Activated naive CD8-positive, alpha-beta T cell treated with anti-CD3 and anti-CD28 coated beads for 36 hours (primary cell): ENCODE measurements at regions not wholly inside any gene's neighbourhood (a gene's known extent, or its start where the extent isn't known, plus 50 kb on each side); places are given as distances from the start of the nearest gene placed in this dataset.

Experiments
- DNase-seq: peaks from one replicate; pipeline ENCODE4 v3.0.0; 2021
- H3K27ac Mint-ChIP-seq: one replicate; pipeline ENCODE4 v1.8.0; 2022; ENCODE audit warnings: mild to moderate bottlenecking, moderate library complexity, mixed read lengths
- H3K27me3 Mint-ChIP-seq: one replicate; pipeline ENCODE4 v1.8.0; 2022; ENCODE audit warnings: mild to moderate bottlenecking, mixed read lengths
- H3K36me3 Mint-ChIP-seq: one replicate; pipeline ENCODE4 v1.8.0; 2021; ENCODE audit warnings: mild to moderate bottlenecking, mixed read lengths
- H3K4me1 Mint-ChIP-seq: one replicate; pipeline ENCODE4 v1.8.0; 2021; ENCODE audit warnings: mixed read lengths
- H3K4me3 Mint-ChIP-seq: one replicate; pipeline ENCODE4 v1.8.0; 2022; ENCODE audit warnings: mild to moderate bottlenecking, moderate library complexity, mixed read lengths
- H3K9me3 Mint-ChIP-seq: one replicate; pipeline ENCODE4 v1.8.0; 2022; ENCODE audit warnings: mixed read lengths

DNA sequence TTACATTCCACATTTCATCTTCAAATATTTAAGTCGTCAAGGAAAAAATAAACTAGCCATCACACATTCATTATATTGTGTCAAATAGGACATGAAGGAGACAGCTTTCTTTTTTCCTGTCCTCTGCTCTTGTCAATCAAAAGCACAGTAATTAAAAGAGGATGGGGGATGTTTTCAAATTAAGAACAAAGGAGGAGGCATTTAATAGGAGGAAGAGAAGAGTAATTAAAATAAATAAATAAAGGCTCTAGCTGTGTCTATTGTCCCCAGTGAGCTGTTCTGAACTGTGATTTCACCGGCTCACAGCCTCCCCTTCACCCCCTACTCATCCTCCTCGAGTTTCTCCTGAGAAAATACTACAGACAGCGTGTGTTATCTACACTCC lies 1377.1 kb upstream of the PIK3C3 start:
- no peaks in the 10 kb centered on the region for H3K27me3 Mint-ChIP-seq
- no peak for DNase-seq
- H3K27ac Mint-ChIP-seq = no peak overlapping the region
- peaks cover 2% of the 10 kb centered on the region for H3K9me3 Mint-ChIP-seq
- H3K4me3 Mint-ChIP-seq = no peak overlapping the region
- no peaks in the 10 kb centered on the region for H3K4me1 Mint-ChIP-seq
- no peaks in the 10 kb centered on the region for H3K36me3 Mint-ChIP-seq

DNA sequence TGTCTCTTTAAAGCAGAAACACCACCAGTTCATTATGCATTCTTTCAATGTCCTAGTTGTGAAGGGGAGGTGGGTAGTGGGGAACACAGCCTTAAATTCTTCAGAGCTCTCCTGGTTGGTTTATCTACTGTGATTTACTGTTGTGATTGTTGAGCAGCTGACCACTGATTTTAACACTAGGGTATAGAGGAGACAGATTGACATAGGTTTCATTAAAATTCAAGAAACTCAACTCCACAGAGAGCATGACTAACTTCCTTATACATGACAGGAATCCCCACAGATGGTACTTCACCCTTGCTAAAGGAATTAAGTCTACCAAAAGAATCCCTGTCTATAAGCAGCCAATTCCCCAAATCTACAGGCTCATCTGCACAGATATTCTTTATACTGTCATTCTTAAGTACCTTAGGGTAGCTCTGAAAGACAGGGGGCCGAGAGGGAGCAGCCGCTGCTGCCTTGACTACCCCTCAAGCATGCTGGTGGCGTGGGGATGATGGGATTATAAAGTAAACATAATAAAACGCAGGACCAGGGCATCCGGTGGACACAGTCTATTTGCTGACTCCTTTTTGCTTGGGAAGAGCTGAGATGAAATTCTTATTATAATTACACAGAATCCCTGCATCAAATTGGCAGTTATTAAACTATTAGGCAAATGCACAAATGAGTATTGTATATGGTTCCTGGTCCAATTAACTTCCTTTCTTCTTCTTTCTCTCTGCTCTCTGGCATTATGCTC lies 1377.6 kb upstream of the PIK3C3 start:
- no peak overlapping the region for H3K27ac Mint-ChIP-seq
- peaks cover 2% of the 10 kb centered on the region for H3K9me3 Mint-ChIP-seq
- no peak overlapping the region for H3K4me3 Mint-ChIP-seq

DNA sequence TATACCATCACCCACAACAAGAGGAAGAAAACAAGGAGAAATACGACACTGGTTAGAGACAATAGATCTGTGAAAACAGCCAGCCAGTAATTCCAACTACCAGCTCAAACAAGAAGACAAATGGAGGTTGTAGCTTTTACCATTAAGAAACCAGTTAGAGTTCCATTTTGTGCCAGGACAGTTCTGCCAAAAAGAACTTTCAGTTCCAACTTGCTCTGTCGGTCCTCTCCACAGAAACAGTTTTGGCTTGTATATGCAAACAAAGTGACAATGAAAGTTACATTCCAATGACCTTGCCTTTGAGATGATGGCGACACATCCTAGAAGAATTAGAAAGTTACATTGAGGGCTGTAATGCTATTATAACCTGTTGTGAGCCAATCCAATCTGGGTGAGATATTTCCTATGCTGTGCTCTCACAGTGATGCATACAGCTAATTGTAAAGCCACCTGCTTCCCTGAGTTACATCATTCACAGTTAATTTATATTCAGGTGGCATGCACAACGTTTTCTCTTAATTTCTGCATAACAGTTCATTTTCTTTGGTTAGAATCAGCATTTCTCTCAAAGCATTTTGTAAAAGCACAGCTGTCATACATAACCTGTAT lies 1378.4 kb upstream of the PIK3C3 start:
- Mint-ChIP-seq H3K9me3 (peaks cover 2% of the 10 kb centered on the region), H3K36me3 (no peaks in the 10 kb centered on the region), H3K4me1 (no peaks in the 10 kb centered on the region), H3K27me3 (no peaks in the 10 kb centered on the region), H3K27ac (no peak overlapping the region), H3K4me3 (no peak overlapping the region)
- no peak for DNase-seq

More for the DNA sequence above, 1377.6 kb upstream of the PIK3C3 start:
- Mint-ChIP-seq H3K4me1 (no peaks in the 10 kb centered on the region), H3K36me3 (no peaks in the 10 kb centered on the region), H3K27me3 (no peaks in the 10 kb centered on the region)
- DNase-seq = no peak

DNA sequence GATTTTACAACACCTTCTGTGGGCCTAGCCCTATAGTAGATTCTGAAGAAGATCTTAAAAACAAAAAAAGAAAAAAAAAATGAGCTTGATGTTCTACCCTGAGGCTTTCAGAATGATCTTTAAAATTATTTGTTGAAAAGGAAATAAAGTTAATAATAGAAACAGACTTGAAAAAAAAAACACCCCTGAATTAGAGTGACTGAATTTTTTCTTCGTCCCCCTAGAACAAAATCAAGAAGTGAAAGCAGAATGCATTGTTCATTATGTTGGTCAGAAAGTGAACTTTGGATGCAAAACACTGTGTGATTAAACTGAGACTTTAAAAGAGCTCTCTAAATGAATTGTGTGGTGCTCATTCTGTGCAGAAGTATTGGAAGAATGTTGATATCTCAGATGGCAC lies 1384.4 kb upstream of the PIK3C3 start:
- Mint-ChIP-seq H3K4me3 (no peak overlapping the region), H3K36me3 (no peaks in the 10 kb centered on the region), H3K9me3 (peaks cover 2% of the 10 kb centered on the region)

DNA sequence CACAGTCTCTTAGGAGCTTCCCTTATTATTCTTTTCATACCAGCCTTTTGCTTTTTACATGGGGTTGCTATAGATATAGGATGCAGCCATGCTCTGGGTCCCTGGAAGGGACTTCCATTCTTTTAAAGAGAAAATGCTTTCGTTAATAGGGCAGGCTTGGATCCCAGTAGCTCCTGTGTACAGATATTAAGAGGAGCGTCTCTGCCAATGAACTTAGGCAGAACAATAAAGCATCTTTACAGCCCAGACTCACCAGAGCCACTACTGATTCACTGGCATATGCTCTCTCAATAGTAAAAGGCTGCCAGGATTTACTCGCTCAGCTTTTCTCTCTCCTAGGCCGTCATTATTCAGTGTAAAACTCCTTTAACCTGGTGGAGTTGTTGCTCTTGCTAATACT lies 1385.4 kb upstream of the PIK3C3 start:
- no peak overlapping the region for H3K4me3 Mint-ChIP-seq
- H3K27me3 Mint-ChIP-seq = no peaks in the 10 kb centered on the region
- DNase-seq = no peak
- H3K9me3 Mint-ChIP-seq = peaks cover 2% of the 10 kb centered on the region
- H3K4me1 Mint-ChIP-seq = no peaks in the 10 kb centered on the region
- H3K27ac Mint-ChIP-seq = no peak overlapping the region
- no peaks in the 10 kb centered on the region for H3K36me3 Mint-ChIP-seq

More for the DNA sequence above, 1384.4 kb upstream of the PIK3C3 start:
- no peaks in the 10 kb centered on the region for H3K27me3 Mint-ChIP-seq
- DNase-seq = no peak
- no peaks in the 10 kb centered on the region for H3K4me1 Mint-ChIP-seq
- H3K27ac Mint-ChIP-seq = no peak overlapping the region

DNA sequence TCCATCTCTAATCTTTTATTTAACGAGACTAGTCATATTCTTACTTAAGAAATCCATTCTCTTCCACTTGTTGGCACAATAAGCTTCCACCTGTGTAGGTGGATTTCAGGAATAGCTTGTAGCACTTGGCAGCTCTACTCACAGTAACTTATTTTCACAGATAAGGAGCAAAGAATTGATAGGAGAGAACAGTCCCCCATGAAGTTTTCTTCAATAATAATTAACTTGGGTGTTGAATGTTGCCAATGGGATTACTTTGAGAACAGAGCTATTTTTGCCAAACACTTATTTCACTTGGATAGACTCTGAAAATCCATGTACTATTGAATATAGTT lies 1388.6 kb upstream of the PIK3C3 start:
- Mint-ChIP-seq H3K36me3 (no peaks in the 10 kb centered on the region), H3K9me3 (peaks cover 2% of the 10 kb centered on the region), H3K4me3 (no peak overlapping the region), H3K27me3 (no peaks in the 10 kb centered on the region), H3K4me1 (no peaks in the 10 kb centered on the region), H3K27ac (no peak overlapping the region)
- no peak for DNase-seq

DNA sequence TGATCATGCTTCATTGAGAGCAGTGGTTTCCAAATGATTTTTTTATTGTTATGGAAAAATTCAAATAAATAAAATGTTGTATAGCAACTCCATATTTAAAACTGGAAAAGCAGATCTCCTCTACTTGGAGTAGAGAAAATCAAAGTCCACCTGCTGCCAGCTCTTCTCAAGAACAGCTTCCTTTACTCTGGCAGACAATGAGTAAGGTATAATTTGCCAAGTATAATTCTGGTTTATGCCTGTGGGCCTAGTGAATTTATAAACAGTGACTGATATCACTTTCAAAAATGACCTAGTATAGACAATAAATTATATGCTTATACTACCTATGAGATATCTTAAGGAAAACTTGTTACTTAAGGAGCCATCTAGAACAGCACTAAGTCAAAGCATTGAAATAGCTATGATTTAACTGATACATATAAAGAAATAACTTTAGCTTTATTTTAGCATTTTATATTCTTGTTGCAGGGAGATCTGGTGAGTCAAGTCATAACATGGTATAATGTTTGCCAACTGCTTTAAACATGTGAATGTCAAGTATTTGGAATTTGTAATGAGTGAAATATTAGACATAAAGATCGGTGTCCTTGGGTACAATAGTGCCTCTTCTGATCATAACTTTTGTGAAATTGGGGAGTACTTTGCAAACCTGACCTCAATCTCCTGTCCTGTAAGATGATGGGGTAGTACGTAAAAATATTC lies 1389.1 kb upstream of the PIK3C3 start:
- Mint-ChIP-seq H3K4me3 (no peak overlapping the region), H3K27ac (no peak overlapping the region), H3K9me3 (peaks cover 2% of the 10 kb centered on the region), H3K4me1 (no peaks in the 10 kb centered on the region), H3K36me3 (no peaks in the 10 kb centered on the region), H3K27me3 (no peaks in the 10 kb centered on the region)
- DNase-seq = no peak

DNA sequence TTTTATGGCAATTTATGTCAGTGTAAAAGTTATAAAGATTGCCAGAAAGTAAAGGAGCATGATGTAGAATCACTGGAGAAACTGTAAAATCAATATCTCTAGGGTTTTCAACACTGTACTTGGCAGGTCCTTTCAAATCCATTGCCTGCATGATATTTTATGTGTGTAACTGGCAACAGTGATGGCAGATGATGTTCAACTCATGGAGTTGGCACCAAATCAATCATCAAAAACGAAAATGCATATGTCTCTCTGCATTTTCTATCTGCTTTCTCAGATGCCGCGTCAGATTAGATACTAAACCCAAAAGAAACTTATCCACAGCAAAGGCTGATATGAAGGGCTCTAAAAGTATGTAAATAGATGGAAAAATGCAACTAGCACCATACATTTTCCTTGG lies 1395.5 kb upstream of the PIK3C3 start:
- Mint-ChIP-seq H3K27ac (no peak overlapping the region), H3K4me3 (no peak overlapping the region), H3K27me3 (no peaks in the 10 kb centered on the region), H3K9me3 (no peaks in the 10 kb centered on the region), H3K4me1 (no peaks in the 10 kb centered on the region), H3K36me3 (no peaks in the 10 kb centered on the region)
- no peak for DNase-seq

DNA sequence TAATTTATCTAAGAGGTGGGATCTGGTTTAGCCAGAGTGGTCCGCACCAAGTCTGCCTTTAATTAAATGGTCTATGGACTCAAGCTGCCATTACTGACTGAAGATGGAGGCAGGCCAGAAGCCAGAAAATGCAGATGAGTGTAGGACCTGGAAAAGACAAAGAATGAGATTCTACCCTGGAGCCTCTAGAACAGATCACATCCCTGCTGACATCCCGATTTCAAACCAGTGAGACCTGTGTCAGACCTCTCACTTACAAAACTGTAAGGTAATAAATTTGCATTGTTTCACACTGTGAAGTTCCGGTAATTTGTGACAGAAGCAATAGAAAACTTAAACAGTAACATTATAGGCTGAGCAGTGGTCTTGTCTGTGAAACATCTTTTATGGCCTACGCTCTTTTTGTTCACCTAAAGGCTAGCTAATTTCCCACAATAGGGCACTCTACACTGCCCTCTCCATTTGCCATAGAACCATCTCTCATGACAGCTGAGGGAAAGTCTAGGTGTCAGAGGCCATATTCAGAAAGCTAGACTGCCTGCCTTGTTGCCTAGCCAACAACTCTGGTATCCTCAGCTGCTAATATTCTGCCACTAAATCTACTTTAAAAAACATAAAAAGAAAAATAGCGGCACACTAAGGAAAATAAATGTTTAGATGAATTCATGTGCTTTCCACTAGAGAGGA lies 1396.2 kb upstream of the PIK3C3 start:
- DNase-seq = no peak
- Mint-ChIP-seq H3K27ac (no peak overlapping the region), H3K4me1 (no peaks in the 10 kb centered on the region), H3K4me3 (no peak overlapping the region), H3K27me3 (no peaks in the 10 kb centered on the region), H3K36me3 (no peaks in the 10 kb centered on the region), H3K9me3 (no peaks in the 10 kb centered on the region)

DNA sequence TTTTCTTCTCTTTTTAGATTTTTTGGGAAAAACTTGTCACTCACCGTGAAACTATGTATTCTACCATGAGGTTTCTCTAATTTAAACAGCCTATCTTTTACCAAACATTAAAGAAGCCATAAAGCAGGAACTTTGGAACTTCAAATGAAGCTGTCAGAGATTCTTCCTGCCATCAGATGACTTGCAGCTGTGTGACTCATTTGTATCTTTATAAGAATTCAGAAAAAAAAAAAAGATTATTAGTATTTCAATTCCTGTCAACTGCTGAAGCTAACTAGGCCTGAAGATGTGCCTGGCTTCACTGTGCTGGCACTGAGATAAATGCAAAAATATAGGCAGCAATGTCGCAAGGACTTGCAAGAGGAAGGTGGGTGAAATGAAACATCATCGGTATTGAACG lies 1399.1 kb upstream of the PIK3C3 start:
- Mint-ChIP-seq H3K9me3 (peaks cover under 1% of the 10 kb centered on the region), H3K4me3 (no peak overlapping the region), H3K4me1 (no peaks in the 10 kb centered on the region), H3K27me3 (no peaks in the 10 kb centered on the region), H3K27ac (no peak overlapping the region), H3K36me3 (no peaks in the 10 kb centered on the region)
- no peak for DNase-seq

DNA sequence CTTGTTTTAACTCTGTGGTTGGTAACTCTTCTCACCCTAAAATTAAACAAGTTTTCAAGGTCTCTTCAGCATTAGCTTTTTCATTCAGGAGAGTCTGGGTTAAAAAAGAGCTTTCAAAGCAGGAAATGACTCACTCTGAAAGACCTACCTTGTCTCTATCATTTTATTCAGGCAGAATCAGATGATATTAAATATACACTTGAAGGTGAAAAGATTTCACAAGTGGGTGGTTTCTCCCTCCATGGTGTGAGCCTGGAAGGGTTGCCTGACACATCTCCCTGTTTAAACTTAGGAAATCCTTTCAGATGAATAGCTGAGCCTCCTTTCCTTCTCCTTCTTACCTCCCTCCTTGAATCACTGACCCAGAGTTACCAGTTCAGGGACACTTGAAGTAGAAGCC lies 1402.0 kb upstream of the PIK3C3 start:
- H3K27me3 Mint-ChIP-seq = no peaks in the 10 kb centered on the region
- no peaks in the 10 kb centered on the region for H3K4me1 Mint-ChIP-seq
- DNase-seq = no peak
- peaks cover 1% of the 10 kb centered on the region for H3K9me3 Mint-ChIP-seq
- no peak overlapping the region for H3K4me3 Mint-ChIP-seq
- no peak overlapping the region for H3K27ac Mint-ChIP-seq
- H3K36me3 Mint-ChIP-seq = no peaks in the 10 kb centered on the region

DNA sequence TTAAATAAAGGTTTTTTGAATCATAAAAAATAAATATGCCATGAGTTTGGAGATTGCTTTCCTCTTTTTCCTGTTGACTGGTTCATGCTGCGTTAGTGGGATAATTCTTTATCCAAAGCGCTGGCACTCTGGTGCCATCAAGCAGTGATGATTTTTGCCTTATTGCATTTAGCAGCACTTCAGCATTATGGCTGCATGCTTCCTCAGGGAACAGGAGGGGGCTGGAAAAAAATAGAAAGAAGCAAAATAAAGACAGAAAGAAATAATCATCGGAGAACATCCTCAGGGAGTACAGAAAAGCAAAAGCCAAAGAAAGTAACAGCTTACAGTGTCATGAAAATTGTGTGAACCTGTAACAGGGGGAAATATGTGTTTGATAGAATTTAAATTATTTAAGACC lies 1408.2 kb upstream of the PIK3C3 start:
- no peaks in the 10 kb centered on the region for H3K27me3 Mint-ChIP-seq
- H3K4me1 Mint-ChIP-seq = no peaks in the 10 kb centered on the region
- DNase-seq = no peak
- no peak overlapping the region for H3K27ac Mint-ChIP-seq
- peaks cover 1% of the 10 kb centered on the region for H3K9me3 Mint-ChIP-seq
- H3K4me3 Mint-ChIP-seq = no peak overlapping the region
- no peaks in the 10 kb centered on the region for H3K36me3 Mint-ChIP-seq

DNA sequence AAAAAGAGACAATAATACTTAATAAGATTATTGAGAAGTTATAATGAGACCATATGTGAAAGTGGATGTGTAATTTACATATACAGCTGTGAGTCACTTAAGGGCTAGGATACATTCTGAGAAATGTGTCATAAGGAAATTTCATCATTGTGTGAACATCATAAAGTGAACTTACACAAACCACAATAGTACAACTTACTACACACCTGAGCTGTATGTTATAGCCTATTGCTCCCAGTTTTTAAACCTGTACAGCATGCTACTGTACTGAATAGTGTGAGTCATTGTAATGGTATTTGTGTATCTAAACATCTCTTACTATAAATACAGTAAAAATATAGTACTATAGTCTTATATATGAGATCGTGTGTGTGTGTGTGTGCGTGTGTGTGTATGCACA lies 1420.3 kb upstream of the PIK3C3 start:
- Mint-ChIP-seq H3K27me3 (no peaks in the 10 kb centered on the region), H3K4me1 (no peaks in the 10 kb centered on the region), H3K4me3 (no peak overlapping the region), H3K9me3 (peaks cover 4% of the 10 kb centered on the region), H3K27ac (no peak overlapping the region), H3K36me3 (peaks cover 2% of the 10 kb centered on the region)
- no peak for DNase-seq

DNA sequence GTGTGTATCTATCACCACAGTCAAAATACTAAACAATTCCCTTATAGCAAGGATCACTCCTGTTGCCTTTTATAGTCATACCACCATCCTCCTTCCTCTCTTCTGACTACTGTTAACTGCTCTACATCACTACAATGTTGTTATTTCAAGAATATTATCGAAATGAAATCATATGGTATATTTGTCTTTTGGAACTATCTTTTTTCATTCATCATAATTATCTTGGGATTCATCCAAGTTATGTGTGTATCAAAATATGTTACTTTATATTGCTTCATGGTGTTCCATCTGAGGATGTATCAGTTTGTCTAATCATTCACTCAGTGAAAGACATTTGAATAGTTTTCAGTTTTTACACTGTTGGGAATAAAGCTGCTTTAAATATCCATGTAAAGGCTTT lies 1423.0 kb upstream of the PIK3C3 start:
- no peak for DNase-seq
- Mint-ChIP-seq H3K27me3 (no peaks in the 10 kb centered on the region), H3K9me3 (peaks cover 4% of the 10 kb centered on the region), H3K4me1 (no peaks in the 10 kb centered on the region), H3K36me3 (peaks cover 2% of the 10 kb centered on the region), H3K4me3 (no peak overlapping the region), H3K27ac (no peak overlapping the region)

DNA sequence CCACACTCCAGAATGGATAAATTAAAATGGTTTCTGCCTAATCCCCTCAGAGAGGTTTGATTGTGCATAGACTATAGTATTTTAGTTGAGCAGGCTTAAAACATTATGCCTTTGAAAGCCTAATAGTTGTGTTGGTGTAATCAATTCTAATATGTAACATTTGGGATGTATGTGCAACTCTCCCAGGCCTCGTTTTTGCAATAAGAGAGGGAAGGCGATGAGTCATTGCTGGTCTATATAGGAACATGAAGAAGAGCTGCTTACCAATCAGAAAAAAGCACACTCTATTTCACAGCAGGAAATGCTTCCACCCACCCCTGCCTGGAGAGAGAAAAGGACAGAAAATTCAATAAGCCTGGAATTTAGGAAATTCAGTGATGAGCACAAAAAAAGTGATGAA lies 1424.0 kb upstream of the PIK3C3 start:
- H3K4me1 Mint-ChIP-seq = no peaks in the 10 kb centered on the region
- no peaks in the 10 kb centered on the region for H3K27me3 Mint-ChIP-seq
- DNase-seq = no peak
- peaks cover 2% of the 10 kb centered on the region for H3K36me3 Mint-ChIP-seq
- no peak overlapping the region for H3K27ac Mint-ChIP-seq
- H3K9me3 Mint-ChIP-seq = peaks cover 1% of the 10 kb centered on the region
- no peak overlapping the region for H3K4me3 Mint-ChIP-seq
